MCF 10A (cell line): ENCODE measurements at regions not wholly inside any gene's neighbourhood (a gene's known extent, or its start where the extent isn't known, plus 50 kb on each side); places are given as distances from the start of the nearest gene placed in this dataset.

ENCODE experiments used
- BruUV-seq: library from RNA; stranded (reverse); fragments of 400-500 nt; replicated peaks from 2 replicates; lab custom pipeline; 2021; lab: Mats Ljungman, UMichigan
- CTCF ChIA-PET: fragments of 300-600 bp; sonication (Branson Sonifier 250); formaldehyde crosslinking; extraction: SDS; loops from one replicate; lab custom pipeline; 2021; ENCODE audit warnings: antibody characterized with exemption, inconsistent platforms; lab: Yijun Ruan, JAX
- POLR2A ChIA-PET: fragments of 300-600, 350-650 bp; sonication (Branson Sonifier 250); formaldehyde crosslinking; extraction: SDS; loops from one replicate; lab custom pipeline; 2020; ENCODE audit warnings: antibody characterized with exemption, inconsistent platforms; lab: Yijun Ruan, JAX
- DNase-seq: peaks from one replicate; pipeline ENCODE4 v3.0.0-alpha.2; 2018; ENCODE audit not compliant: unreplicated experiment
- H3K27ac Mint-ChIP-seq: one replicate; pipeline ENCODE4 v1.8.0; 2022; ENCODE audit warnings: mild to moderate bottlenecking, low read depth, mixed read lengths; ENCODE audit not compliant: unreplicated experiment
- H3K27me3 Mint-ChIP-seq: one replicate; pipeline ENCODE4 v1.8.0; 2022; ENCODE audit warnings: mixed read lengths; ENCODE audit not compliant: insufficient read depth, unreplicated experiment
- H3K36me3 Mint-ChIP-seq: one replicate; pipeline ENCODE4 v1.8.0; 2022; ENCODE audit warnings: mild to moderate bottlenecking, moderate library complexity, mixed read lengths; ENCODE audit not compliant: insufficient read depth, unreplicated experiment
- H3K4me1 Mint-ChIP-seq: one replicate; pipeline ENCODE4 v1.8.0; 2022; ENCODE audit warnings: mixed read lengths; ENCODE audit not compliant: insufficient read depth, unreplicated experiment
- H3K4me3 Mint-ChIP-seq: one replicate; pipeline ENCODE4 v1.8.0; 2022; ENCODE audit warnings: mild to moderate bottlenecking, moderate library complexity, mixed read lengths; ENCODE audit not compliant: unreplicated experiment
- H3K9me3 Mint-ChIP-seq: one replicate; pipeline ENCODE4 v1.8.0; 2022; ENCODE audit warnings: mixed read lengths; ENCODE audit not compliant: unreplicated experiment
- intact Hi-C: fragments of 100-400 bp; cut with micrococcal nuclease; formaldehyde crosslinking; loops from 2 replicates; pipeline ENCODE4 v1.14.1; 2022
- TF ChIP-seq, protein P1 (sequence below): fragments of 200-600 bp; IDR thresholded peaks from one replicate; pipeline ENCODE4 v1.8.0; 2022; ENCODE audit warnings: antibody characterized with exemption, mild to moderate bottlenecking; ENCODE audit not compliant: unreplicated experiment

DNA sequence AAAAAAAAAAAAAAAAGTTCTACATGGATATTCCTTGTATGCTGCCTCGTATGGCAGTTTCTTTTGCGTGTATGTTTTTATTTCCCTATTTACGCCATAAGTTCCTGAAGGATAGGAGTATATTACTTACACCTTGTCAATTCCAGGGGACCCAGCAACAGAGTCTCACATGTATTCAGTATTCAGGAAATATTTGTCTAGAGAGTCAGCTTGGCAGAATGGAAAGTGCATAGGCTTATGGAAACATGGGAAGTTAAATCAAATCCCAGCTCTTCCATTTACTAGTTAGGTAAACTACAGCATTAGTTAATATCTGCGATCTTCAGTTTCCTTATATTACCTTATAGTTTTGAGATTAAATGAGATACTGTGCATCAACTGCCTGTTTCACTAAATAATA lies 51.1 kb upstream of the SLC22A16 start:
- Mint-ChIP-seq H3K27ac (no peak overlapping the region), H3K27me3 (no peaks in the 10 kb centered on the region), H3K4me1 (peaks cover 21% of the 10 kb centered on the region), H3K36me3 (peaks cover 5% of the 10 kb centered on the region), H3K4me3 (no peak overlapping the region), H3K9me3 (no peaks in the 10 kb centered on the region)
- TF ChIP-seq, protein P1, sequence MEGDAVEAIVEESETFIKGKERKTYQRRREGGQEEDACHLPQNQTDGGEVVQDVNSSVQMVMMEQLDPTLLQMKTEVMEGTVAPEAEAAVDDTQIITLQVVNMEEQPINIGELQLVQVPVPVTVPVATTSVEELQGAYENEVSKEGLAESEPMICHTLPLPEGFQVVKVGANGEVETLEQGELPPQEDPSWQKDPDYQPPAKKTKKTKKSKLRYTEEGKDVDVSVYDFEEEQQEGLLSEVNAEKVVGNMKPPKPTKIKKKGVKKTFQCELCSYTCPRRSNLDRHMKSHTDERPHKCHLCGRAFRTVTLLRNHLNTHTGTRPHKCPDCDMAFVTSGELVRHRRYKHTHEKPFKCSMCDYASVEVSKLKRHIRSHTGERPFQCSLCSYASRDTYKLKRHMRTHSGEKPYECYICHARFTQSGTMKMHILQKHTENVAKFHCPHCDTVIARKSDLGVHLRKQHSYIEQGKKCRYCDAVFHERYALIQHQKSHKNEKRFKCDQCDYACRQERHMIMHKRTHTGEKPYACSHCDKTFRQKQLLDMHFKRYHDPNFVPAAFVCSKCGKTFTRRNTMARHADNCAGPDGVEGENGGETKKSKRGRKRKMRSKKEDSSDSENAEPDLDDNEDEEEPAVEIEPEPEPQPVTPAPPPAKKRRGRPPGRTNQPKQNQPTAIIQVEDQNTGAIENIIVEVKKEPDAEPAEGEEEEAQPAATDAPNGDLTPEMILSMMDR = no peak
- CTCF ChIA-PET = interaction anchor here (0.5 to 4.8 kb wide), 17 partner anchors 9 to 796 kb away, joined by 3 to 54 read pairs (median 4); no protein-coding TSS in a partner anchor
- DNase-seq = no peak
- POLR2A ChIA-PET = interaction anchor here (0.5 kb wide), 1 partner anchor 484 kb away, joined by 4 read pairs; no protein-coding TSS in a partner anchor
- intact Hi-C loops = loop anchor here (5.0 kb wide), 1 partner anchor 290 kb away; the partner anchor contains the start of gene CDK19
- no TSS peak for BruUV-seq

DNA sequence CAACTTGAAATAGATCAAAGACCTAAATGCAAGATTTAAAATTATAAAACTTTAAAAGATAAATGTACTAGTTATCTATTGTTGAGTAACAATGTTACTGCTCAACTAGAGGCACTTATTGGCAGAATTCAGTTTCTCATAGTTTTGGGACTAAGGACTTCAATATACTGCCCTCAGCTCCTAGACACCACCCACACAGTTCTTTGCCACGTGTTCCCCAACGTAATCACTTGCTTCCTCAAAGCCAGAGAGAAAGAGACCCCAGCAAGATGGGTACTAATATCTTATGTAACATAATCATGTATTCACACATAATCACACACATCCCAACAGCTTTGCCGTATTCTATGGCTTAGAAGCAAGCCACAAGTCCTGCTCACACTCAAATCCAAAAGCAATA lies 50.3 kb upstream of the SLC22A16 start:
- H3K9me3 Mint-ChIP-seq = no peaks in the 10 kb centered on the region
- TF ChIP-seq, protein P1 = no peak
- no peaks in the 10 kb centered on the region for H3K27me3 Mint-ChIP-seq
- no peak overlapping the region for H3K27ac Mint-ChIP-seq
- H3K36me3 Mint-ChIP-seq = peaks cover 5% of the 10 kb centered on the region
- H3K4me1 Mint-ChIP-seq = peaks cover 21% of the 10 kb centered on the region
- intact Hi-C loops = loop anchor here (5.0 kb wide), 1 partner anchor 291 kb away; the partner anchor contains the start of gene CDK19
- no peak for DNase-seq
- no peak overlapping the region for H3K4me3 Mint-ChIP-seq
- no TSS peak for BruUV-seq
- ChIA-PET CTCF (interaction anchor here (0.5 to 4.8 kb wide), 17 partner anchors 8 to 797 kb away, joined by 3 to 54 read pairs (median 4); no protein-coding TSS in a partner anchor), POLR2A (no interaction called here)
